ENCODE measurements at regions not wholly inside any gene's neighbourhood (a gene's known extent, or its start where the extent isn't known, plus 50 kb on each side); places are given as distances from the start of the nearest gene placed in this dataset.

DNA sequence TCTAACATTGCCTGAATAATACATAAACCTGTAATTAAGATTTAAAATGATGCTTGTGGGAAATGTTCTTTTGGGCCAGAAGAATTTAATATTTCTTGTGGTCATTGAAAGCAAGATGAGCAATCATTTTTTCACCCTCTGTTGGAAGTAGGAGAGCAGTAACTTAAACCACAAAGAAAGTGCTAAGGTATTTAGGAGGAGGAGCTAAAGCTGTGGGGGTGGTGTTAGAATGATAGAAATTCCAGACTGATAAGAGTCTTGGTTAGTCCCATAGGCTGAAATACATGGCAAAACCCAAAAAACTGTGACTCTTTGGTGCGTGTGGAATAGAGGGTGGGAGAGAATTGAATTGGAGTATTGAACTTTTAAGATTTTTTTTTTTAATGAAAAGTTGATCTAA is 247.0 kb downstream of the YTHDC2 start:
- no peak for TF ChIP-seq POLR2A (IDR thresholded peaks at IDR 0.05)
- no peak for TF ChIP-seq CTCF (IDR thresholded peaks at IDR 0.05 in 8 of 11, conservative IDR thresholded peaks at IDR 0.05 in 3 of 11)
